Left lung (tissue), 4 donors: ENCODE measurements at regions not wholly inside any gene's neighbourhood (a gene's known extent, or its start where the extent isn't known, plus 50 kb on each side); places are given as distances from the start of the nearest gene placed in this dataset.
A peak's percentile ranks its signal among the peaks of the same experiment; 100 is the strongest.

ENCODE experiments used
- ATAC-seq: fragments of 200-7000 bp; cut with Tn5 transposase; one replicate; pipeline ENCODE4 v1.9.1; 2020; ENCODE audit warnings: moderate library complexity
- DNase-seq, 4 donors: peaks; one replicate each; pipeline ENCODE4 v3.0.0-alpha.2; 2013 to 2020
- H3K27ac ChIP-seq, 2 donors: fragments of 200-600 bp; sonication (generic) in 1 of 2; one replicate each; pipeline versions ENCODE4 v1.5.0 to v1.8.0; 2020 to 2021
- H3K27me3 ChIP-seq, 2 donors: fragments of 200-600 bp; sonication (generic) in 1 of 2; one replicate each; pipeline versions ENCODE4 v1.5.0 to v1.8.0; 2020 to 2021
- H3K36me3 ChIP-seq, 2 donors: fragments of 200-600 bp; sonication (generic) in 1 of 2; one replicate each; pipeline versions ENCODE4 v1.5.0 to v1.8.0; 2020 to 2021
- H3K4me1 ChIP-seq, 2 donors: fragments of 200-600 bp; one replicate each; pipeline ENCODE4 v1.8.0; 2021
- H3K4me3 ChIP-seq, 2 donors: fragments of 200-600 bp; sonication (generic) in 1 of 2; one replicate each; pipeline versions ENCODE4 v1.5.0 to v1.8.0; 2020 to 2021; ENCODE audit warnings: mild to moderate bottlenecking in 1 of 2
- H3K9me3 ChIP-seq, 2 donors: fragments of 200-600 bp; sonication (generic) in 1 of 2; one replicate each; pipeline versions ENCODE4 v1.5.0 to v1.8.0; 2020 to 2021
- CTCF ChIP-seq, 2 donors: fragments of 200-600 bp; sonication (generic) in 1 of 2; IDR thresholded peaks; one replicate each; pipeline versions ENCODE4 v1.5.0 to v1.8.0; 2021; ENCODE audit warnings: antibody characterized with exemption in 2 of 2
- intact Hi-C, 2 donors: fragments of 100-400 bp; cut with DNase I; formaldehyde crosslinking; loops; one replicate each; pipeline versions ENCODE4 v1.11.2 to v1.14.2; 2022
- donor health status: DM: no; HTN: yes; CAD: no.
- donor health status: DM: no; HTN: no; CAD: no.

- Histone ChIP-seq H3K4me1 (no peaks in the 10 kb centered on the region), H3K27me3 (no peaks in the 10 kb centered on the region), H3K4me3 (no peak overlapping the region), H3K27ac (no peak overlapping the region), H3K36me3 (no peaks in the 10 kb centered on the region), H3K9me3 (no peaks in the 10 kb centered on the region)
- ATAC-seq, result peak; percentile 46
- intact Hi-C loops, result no loop called here
- DNase-seq, result no peak
- no peak for TF ChIP-seq CTCF (IDR thresholded peaks at IDR 0.05)
Measured at GRCh38 chr4:126595643-126596042, 1037.1 kb upstream of the INTU start.

- Histone ChIP-seq H3K9me3 (no peaks in the 10 kb centered on the region), H3K36me3 (no peaks in the 10 kb centered on the region), H3K27me3 (no peaks in the 10 kb centered on the region), H3K4me3 (no peak overlapping the region), H3K4me1 (no peaks in the 10 kb centered on the region), H3K27ac (no peak overlapping the region)
- TF ChIP-seq CTCF (IDR thresholded peaks at IDR 0.05), result no peak
- no peak for DNase-seq
- intact Hi-C loops, result no loop called here
- no peak for ATAC-seq
Measured at GRCh38 chr4:126599746-126600145, 1033.0 kb upstream of the INTU start.

- H3K27me3 ChIP-seq, result no peaks in the 10 kb centered on the region
- no peak for TF ChIP-seq CTCF (IDR thresholded peaks at IDR 0.05)
- ATAC-seq (no peak), DNase-seq (no peak)
- no peaks in the 10 kb centered on the region for H3K36me3 ChIP-seq
- intact Hi-C loops, result no loop called here
- no peaks in the 10 kb centered on the region for H3K4me1 ChIP-seq
- no peak overlapping the region for H3K4me3 ChIP-seq
- no peak overlapping the region for H3K27ac ChIP-seq
- H3K9me3 ChIP-seq, result no peaks in the 10 kb centered on the region
Measured at GRCh38 chr4:126603210-126603609, 1029.5 kb upstream of the INTU start.

DNA sequence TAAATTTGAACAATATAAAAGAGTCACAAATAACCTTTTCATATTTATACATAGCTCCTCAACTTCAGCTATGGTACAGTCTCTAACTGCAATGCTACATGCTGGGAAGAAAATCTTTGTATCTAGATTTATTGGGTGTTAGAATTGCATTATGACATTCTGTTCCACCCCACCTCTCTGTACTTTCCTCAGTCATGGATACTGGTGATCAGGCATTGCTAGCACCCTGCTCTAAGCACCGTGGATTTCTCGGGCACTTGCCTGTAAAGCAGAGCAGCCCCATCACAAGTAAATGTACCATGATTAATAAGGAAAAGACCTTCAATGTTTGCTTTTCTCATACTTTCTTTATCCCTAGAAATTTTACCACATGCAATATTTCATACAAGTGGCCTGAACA is 1028.9 kb upstream of the INTU start:
- no peaks in the 10 kb centered on the region for H3K36me3 ChIP-seq
- H3K27ac ChIP-seq, result no peak overlapping the region
- no peak overlapping the region for H3K4me3 ChIP-seq
- no peaks in the 10 kb centered on the region for H3K4me1 ChIP-seq
- DNase-seq (no peak), ATAC-seq (no peak)
- intact Hi-C loops, result no loop called here
- H3K27me3 ChIP-seq, result no peaks in the 10 kb centered on the region
- no peaks in the 10 kb centered on the region for H3K9me3 ChIP-seq
- no peak for TF ChIP-seq CTCF (IDR thresholded peaks at IDR 0.05)

DNA sequence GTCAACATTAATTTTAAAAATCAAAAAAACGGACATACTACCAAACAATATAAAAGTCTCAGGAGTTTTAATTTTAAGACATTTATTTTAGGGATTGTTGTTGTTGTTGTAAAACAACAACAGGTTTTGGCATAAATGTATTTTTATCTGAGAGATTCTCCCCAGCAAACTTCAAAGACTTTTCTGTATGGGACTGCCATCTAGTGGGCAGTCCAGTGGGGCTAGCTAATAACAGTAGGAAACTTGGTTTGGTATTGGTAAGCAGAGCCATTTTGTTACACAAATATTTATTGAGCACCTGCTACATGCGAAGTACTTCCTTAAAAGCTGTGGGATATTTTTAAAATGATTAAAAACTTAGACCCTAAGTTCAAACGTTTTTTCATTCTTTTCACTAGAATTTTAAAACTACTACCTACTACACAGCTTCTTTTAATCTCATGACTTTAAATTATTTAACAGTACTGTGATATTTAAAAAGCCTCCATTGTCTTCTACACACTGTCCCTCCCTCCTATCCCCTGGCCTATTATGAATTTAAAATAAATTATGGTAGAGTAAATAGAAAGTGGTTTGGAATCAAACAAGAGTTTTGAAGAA is 1028.4 kb upstream of the INTU start:
- Histone ChIP-seq H3K36me3 (no peaks in the 10 kb centered on the region), H3K4me3 (no peak overlapping the region), H3K27me3 (no peaks in the 10 kb centered on the region), H3K4me1 (no peaks in the 10 kb centered on the region), H3K27ac (no peak overlapping the region), H3K9me3 (no peaks in the 10 kb centered on the region)
- intact Hi-C loops, result no loop called here
- ATAC-seq (peak; percentile 77), DNase-seq (peak in 2 of 4 donors; percentile 33 to 67)
- peak in 1 of 2 donors; percentile 55 for TF ChIP-seq CTCF (IDR thresholded peaks at IDR 0.05)
